HepG2 (cell line): ENCODE measurements at regions not wholly inside any gene's neighbourhood (a gene's known extent, or its start where the extent isn't known, plus 50 kb on each side); places are given as distances from the start of the nearest gene placed in this dataset.
"Not testable (repeated sequence)": the region's sequence is repeated elsewhere in the genome, so short reads cannot be mapped to it uniquely, and the experiment has no call there.

Experiments
- ATAC-seq: fragments of 200-7000 bp; cut with Tn5 transposase; 3 replicates; pipeline ENCODE4 v1.9.1; 2020; ENCODE audit warnings: mild to moderate bottlenecking, moderate library complexity
- BruUV-seq: library from RNA; stranded (reverse); fragments of 400-500 nt; replicated peaks from 2 replicates; lab custom pipeline; 2021; lab: Mats Ljungman, UMichigan
- CTCF ChIA-PET: fragments of 300-600 bp; formaldehyde crosslinking; extraction: SDS; loops from one replicate; lab custom pipeline; 2021; ENCODE audit warnings: low total read pairs, inconsistent platforms, low intra/inter-chr PET ratio; lab: Yijun Ruan, JAX
- POLR2A ChIA-PET: fragments of 350-600 bp; sonication (Branson Sonifier 250); formaldehyde crosslinking; loops from one replicate; lab custom pipeline; 2020; ENCODE audit warnings: antibody characterized with exemption, inconsistent platforms; lab: Yijun Ruan, JAX
- DNase-seq: peaks from one replicate; pipeline ENCODE4 v3.0.0-alpha.2; 2015; ENCODE audit warnings: low spot score
- FAIRE-seq: peaks from 3 replicates; lab custom pipeline; 2011; peaks lifted over from hg19 to GRCh38; lab: Jason Lieb, UNC
- H2AFZ ChIP-seq: one replicate; pipeline ENCODE4 v1.6.1; 2011; ENCODE audit warnings: low read length, inconsistent platforms
- H3K27ac ChIP-seq: fragments of 300-600 bp; 3 replicates; pipeline ENCODE4 v1.8.0; 2011; ENCODE audit warnings: mixed run types, mild to moderate bottlenecking, mixed read lengths, low read length, inconsistent platforms; ENCODE audit not compliant: insufficient read depth; ENCODE audit errors: extremely low read length
- H3K27me3 ChIP-seq, 2 experiments: fragments of 200-600 bp in 1 of 2; 2 replicates in 1 of 2; 3 replicates in 1 of 2; pipeline versions ENCODE4 v1.6.0 to v1.8.0; 2011; ENCODE audit warnings: low read length in 2 of 2, mild to moderate bottlenecking in 2 of 2, moderate library complexity in 2 of 2, inconsistent platforms in 1 of 2; ENCODE audit not compliant: insufficient read depth in 2 of 2, control insufficient read depth in 1 of 2
- H3K36me3 ChIP-seq, 2 experiments: fragments of 200-600 bp in 1 of 2; replicated peaks in 1 of 2; 2 replicates in 1 of 2; 3 replicates in 1 of 2; pipeline versions ENCODE4 v1.5.1 to v1.8.0; 2011; ENCODE audit warnings: low read length in 2 of 2, inconsistent platforms in 1 of 2; ENCODE audit not compliant: insufficient read depth in 2 of 2, control insufficient read depth in 1 of 2
- H3K4me1 ChIP-seq: 2 replicates; pipeline ENCODE4 v1.5.1; 2012; ENCODE audit warnings: low read length, inconsistent platforms; ENCODE audit not compliant: insufficient read depth
- H3K4me2 ChIP-seq: 2 replicates; pipeline ENCODE4 v1.6.0; 2011; ENCODE audit warnings: low read depth, low read length, inconsistent platforms
- H3K4me3 ChIP-seq, 3 experiments: fragments of 200-600 bp in 1 of 3; sonication (generic), shearing (Covaris generic) in 1 of 3; replicated peaks in 1 of 3; 2 replicates each; pipeline ENCODE4 v1.5.1; 2011 to 2016; ENCODE audit warnings: low read length in 3 of 3, inconsistent platforms in 2 of 3, low read depth in 2 of 3, mild to moderate bottlenecking in 2 of 3, control low read depth in 1 of 3, mixed read lengths in 1 of 3; ENCODE audit not compliant: insufficient read depth in 1 of 3
- H3K79me2 ChIP-seq: one replicate; pipeline ENCODE4 v1.6.1; 2011; ENCODE audit warnings: low read length, inconsistent platforms; ENCODE audit not compliant: insufficient read depth
- H3K9ac ChIP-seq: 2 replicates; pipeline ENCODE4 v1.6.0; 2011; ENCODE audit warnings: mild to moderate bottlenecking, low read depth, low read length, inconsistent platforms; ENCODE audit not compliant: insufficient read depth
- H3K9me3 ChIP-seq: 2 replicates; pipeline ENCODE4 v1.5.1; 2012; ENCODE audit warnings: mild to moderate bottlenecking, low read length
- H4K20me1 ChIP-seq: 2 replicates; pipeline ENCODE4 v1.6.0; 2011; ENCODE audit warnings: inconsistent platforms, mild to moderate bottlenecking, low read length, moderate library complexity; ENCODE audit not compliant: insufficient read depth
- DR1 ChIP-seq: sonication (generic); formaldehyde crosslinking; IDR thresholded peaks from 2 replicates; pipeline ENCODE4 v1.8.0; 2021; ENCODE audit warnings: mild to moderate bottlenecking, missing genetic modification reagents, inconsistent platforms
- FIP1L1 ChIP-seq: fragments of 200-400 bp; formaldehyde crosslinking; IDR thresholded peaks from 2 replicates; pipeline ENCODE4 v1.6.1; 2018; ENCODE audit warnings: low read depth, mild to moderate bottlenecking, low read length, moderate library complexity, borderline replicate concordance; ENCODE audit not compliant: insufficient read depth
- FOXP1 ChIP-seq, 2 experiments: fragments of 450-650 bp in 1 of 2; IDR thresholded peaks; 2 replicates each; pipeline ENCODE4 v1.6.1; 2017 to 2018; ENCODE audit warnings: antibody characterized with exemption in 1 of 2
- KDM5A ChIP-seq: fragments of 200-600 bp; sonication (generic); IDR thresholded peaks from 2 replicates; pipeline ENCODE4 v1.7.0; 2018; ENCODE audit warnings: antibody characterized with exemption, mild to moderate bottlenecking, low read length, borderline replicate concordance
- MED13 ChIP-seq: sonication (generic); formaldehyde crosslinking; IDR thresholded peaks from 2 replicates; pipeline ENCODE4 v1.5.0; 2020; ENCODE audit warnings: missing genetic modification reagents
- MYC ChIP-seq: sonication (generic); formaldehyde crosslinking; IDR thresholded peaks from 2 replicates; pipeline ENCODE4 v1.9.0; 2021; ENCODE audit warnings: missing genetic modification reagents, borderline replicate concordance
- TBP ChIP-seq: sonication (generic); formaldehyde crosslinking; IDR thresholded peaks from 2 replicates; pipeline ENCODE4 v1.5.0; 2020; ENCODE audit warnings: missing genetic modification reagents
- ZBTB20 ChIP-seq: sonication (generic); formaldehyde crosslinking; IDR thresholded peaks from 2 replicates; pipeline ENCODE4 v1.8.1; 2023; ENCODE audit warnings: missing genetic modification reagents, low read depth, mild to moderate bottlenecking, borderline replicate concordance
- ZMYM4 ChIP-seq: sonication (generic); formaldehyde crosslinking; IDR thresholded peaks from 2 replicates; pipeline ENCODE4 v1.8.1; 2023; ENCODE audit warnings: mild to moderate bottlenecking, missing genetic modification reagents
- ZSCAN22 ChIP-seq: sonication (generic); formaldehyde crosslinking; IDR thresholded peaks from 2 replicates; pipeline ENCODE4 v1.4.0; 2020; ENCODE audit warnings: mild to moderate bottlenecking, missing genetic modification reagents
- WGBS: methylation state at CpG from one replicate; pipeline ENCODE4 v1.1.6; 2017; ENCODE audit warnings: low lambda C conversion rate; 5-methylcytosine and 5-hydroxymethylcytosine counted together
- in situ Hi-C: cut with HindIII; loops from 2 replicates; pipeline ENCODE4 v1.10.0; 2017; ENCODE audit warnings: low pct_unique_long_range_greater_than_20kb; ENCODE audit not compliant: extremely low pct_ligation_motif_present
- intact Hi-C: fragments of 100-400 bp; cut with micrococcal nuclease; formaldehyde crosslinking; loops from one replicate; pipeline ENCODE4 v1.10.0; 2022; ENCODE audit not compliant: unreplicated experiment
- TF ChIP-seq, protein P1 (sequence below): sonication (generic); formaldehyde crosslinking; IDR thresholded peaks from 2 replicates; pipeline ENCODE4 v1.4.0; 2020; ENCODE audit warnings: mild to moderate bottlenecking, missing genetic modification reagents
- TF ChIP-seq, protein P2 (sequence below): sonication (generic); formaldehyde crosslinking; conservative IDR thresholded peaks from 2 replicates; pipeline ENCODE4 v1.8.0; 2022; ENCODE audit warnings: low read depth, missing genetic modification reagents
- TF ChIP-seq, protein P3 (sequence below): sonication (generic); formaldehyde crosslinking; IDR thresholded peaks from 2 replicates; pipeline ENCODE4 v1.5.1; 2020; ENCODE audit warnings: mild to moderate bottlenecking, moderate library complexity, missing genetic modification reagents

DNA sequence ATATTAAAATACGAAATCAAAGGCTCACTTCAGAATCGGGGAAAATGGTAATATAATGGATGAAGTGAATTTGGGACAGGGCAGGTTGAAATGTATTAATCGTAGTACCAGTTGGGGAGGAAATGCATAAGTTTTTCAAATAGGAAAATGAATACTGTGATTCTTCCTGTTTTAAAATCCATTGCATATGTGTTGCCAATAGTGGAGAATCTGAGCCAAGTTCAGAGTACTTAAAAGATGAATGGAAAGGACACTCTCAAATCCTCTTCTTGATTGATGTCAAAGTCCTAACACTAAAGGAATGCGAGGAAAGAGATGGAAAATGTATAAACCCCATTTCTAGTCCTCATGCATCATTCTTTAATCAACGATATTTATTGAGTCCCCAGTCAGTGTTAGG lies 160.9 kb upstream of the CCNG1 start (continued):
- TF ChIP-seq, protein P1, sequence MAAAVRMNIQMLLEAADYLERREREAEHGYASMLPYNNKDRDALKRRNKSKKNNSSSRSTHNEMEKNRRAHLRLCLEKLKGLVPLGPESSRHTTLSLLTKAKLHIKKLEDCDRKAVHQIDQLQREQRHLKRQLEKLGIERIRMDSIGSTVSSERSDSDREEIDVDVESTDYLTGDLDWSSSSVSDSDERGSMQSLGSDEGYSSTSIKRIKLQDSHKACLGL (CRISPR knock-in tag): no peak
- TF ChIP-seq TBP (no peak), MED13 (CRISPR knock-in tag) (no peak), DR1 (CRISPR knock-in tag) (no peak), KDM5A (no peak), ZMYM4 (CRISPR knock-in tag) (no peak)

DNA sequence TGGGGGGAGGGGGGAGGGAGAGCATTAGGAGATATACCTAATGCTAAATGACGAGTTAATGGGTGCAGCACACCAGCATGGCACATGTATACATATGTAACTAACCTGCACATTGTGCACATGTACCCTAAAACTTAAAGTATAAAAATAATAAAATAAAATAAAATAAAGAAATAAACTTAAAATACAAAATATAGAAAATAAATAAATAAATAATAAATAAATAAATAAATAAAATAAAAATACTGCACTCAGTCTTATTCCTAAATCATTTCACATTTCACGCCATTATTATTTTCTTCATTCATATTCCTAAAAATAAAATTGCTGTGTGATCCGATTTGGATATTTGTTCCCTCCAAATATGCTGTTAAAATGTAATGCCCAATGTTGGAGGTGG lies 156.5 kb upstream of the CCNG1 start:
- DNase-seq, H4K20me1 ChIP-seq, H3K27ac ChIP-seq, H3K27me3 ChIP-seq, H3K9me3 ChIP-seq, H3K4me3 ChIP-seq, FAIRE-seq, CTCF ChIA-PET, H3K4me2 ChIP-seq, H3K9ac ChIP-seq, H2AFZ ChIP-seq, BruUV-seq, H3K79me2 ChIP-seq, in situ Hi-C loops, H3K36me3 ChIP-seq, POLR2A ChIA-PET, intact Hi-C loops, H3K4me1 ChIP-seq, ATAC-seq: not testable (repeated sequence)
- WGBS: 0% methylated on average over 3 of the region's 3 CpGs

DNA sequence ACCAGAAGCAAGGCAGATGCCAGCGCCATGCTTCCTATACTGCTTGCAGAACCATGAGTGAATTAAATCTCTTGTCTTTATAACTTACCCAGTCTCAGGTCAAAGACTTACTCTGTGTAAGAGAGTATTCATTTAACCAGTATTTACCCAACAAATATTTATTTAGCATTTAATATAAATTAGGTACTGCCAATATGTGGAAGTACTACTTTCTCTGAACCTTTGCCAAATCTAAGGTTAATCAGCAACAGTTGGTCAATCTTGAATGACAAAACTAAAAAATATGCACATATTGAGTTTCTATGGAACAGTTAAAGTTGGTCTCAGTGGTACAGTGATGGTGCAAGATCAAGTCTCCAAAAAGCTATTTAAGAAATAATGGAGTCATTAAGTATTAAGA lies 155.9 kb upstream of the CCNG1 start:
- intact Hi-C loops: no loop called here
- ChIA-PET POLR2A (no interaction called here), CTCF (no interaction called here)
- DNase-seq (no peak), ATAC-seq (no peak), FAIRE-seq (no peak)
- H3K27me3 ChIP-seq: no peaks in the 10 kb centered on the region
- no peak overlapping the region for H3K4me3 ChIP-seq
- H3K79me2 ChIP-seq: no peaks in the 10 kb centered on the region
- no peak overlapping the region for H3K27ac ChIP-seq
- no peaks in the 10 kb centered on the region for H4K20me1 ChIP-seq
- H3K9ac ChIP-seq: no peak overlapping the region
- no peak overlapping the region for H2AFZ ChIP-seq
- in situ Hi-C loops: no loop called here
- BruUV-seq: no TSS peak
- WGBS: 92% methylated on average over 1 of the region's 1 CpG
- no peaks in the 10 kb centered on the region for H3K9me3 ChIP-seq
- no peak overlapping the region for H3K4me2 ChIP-seq
- no peaks in the 10 kb centered on the region for H3K4me1 ChIP-seq
- H3K36me3 ChIP-seq: no peaks in the 10 kb centered on the region
- TF ChIP-seq ZBTB20 (CRISPR knock-in tag) (no peak), FOXP1 (IDR thresholded peaks at IDR 0.05) (no peak), FOXP1 (CRISPR knock-in tag; IDR thresholded peaks at IDR 0.05) (no peak), MYC (CRISPR knock-in tag) (no peak), FIP1L1 (no peak), ZSCAN22 (CRISPR knock-in tag) (no peak)
- TF ChIP-seq, protein P2, sequence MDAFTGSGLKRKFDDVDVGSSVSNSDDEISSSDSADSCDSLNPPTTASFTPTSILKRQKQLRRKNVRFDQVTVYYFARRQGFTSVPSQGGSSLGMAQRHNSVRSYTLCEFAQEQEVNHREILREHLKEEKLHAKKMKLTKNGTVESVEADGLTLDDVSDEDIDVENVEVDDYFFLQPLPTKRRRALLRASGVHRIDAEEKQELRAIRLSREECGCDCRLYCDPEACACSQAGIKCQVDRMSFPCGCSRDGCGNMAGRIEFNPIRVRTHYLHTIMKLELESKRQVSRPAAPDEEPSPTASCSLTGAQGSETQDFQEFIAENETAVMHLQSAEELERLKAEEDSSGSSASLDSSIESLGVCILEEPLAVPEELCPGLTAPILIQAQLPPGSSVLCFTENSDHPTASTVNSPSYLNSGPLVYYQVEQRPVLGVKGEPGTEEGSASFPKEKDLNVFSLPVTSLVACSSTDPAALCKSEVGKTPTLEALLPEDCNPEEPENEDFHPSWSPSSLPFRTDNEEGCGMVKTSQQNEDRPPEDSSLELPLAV: no peak
- TF ChIP-seq, protein P3, sequence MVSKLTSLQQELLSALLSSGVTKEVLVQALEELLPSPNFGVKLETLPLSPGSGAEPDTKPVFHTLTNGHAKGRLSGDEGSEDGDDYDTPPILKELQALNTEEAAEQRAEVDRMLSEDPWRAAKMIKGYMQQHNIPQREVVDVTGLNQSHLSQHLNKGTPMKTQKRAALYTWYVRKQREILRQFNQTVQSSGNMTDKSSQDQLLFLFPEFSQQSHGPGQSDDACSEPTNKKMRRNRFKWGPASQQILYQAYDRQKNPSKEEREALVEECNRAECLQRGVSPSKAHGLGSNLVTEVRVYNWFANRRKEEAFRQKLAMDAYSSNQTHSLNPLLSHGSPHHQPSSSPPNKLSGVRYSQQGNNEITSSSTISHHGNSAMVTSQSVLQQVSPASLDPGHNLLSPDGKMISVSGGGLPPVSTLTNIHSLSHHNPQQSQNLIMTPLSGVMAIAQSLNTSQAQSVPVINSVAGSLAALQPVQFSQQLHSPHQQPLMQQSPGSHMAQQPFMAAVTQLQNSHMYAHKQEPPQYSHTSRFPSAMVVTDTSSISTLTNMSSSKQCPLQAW (CRISPR knock-in tag): no peak
